ENCODE measurements at regions not wholly inside any gene's neighbourhood (a gene's known extent, or its start where the extent isn't known, plus 50 kb on each side); places are given as distances from the start of the nearest gene placed in this dataset.

GRCh38 chr1:22261580-22261979 is 118.7 kb upstream of the WNT4 start:
- intact Hi-C loops (cut with DNase I): no loop called here
- no peak for TF ChIP-seq CTCF (IDR thresholded peaks at IDR 0.05)

GRCh38 chr1:22262583-22262982 is 119.7 kb upstream of the WNT4 start:
- DNase-seq (no peak), ATAC-seq (no peak)
- Histone ChIP-seq H3K27me3 (ENCODE audit: low read depth) (no peaks in the 10 kb centered on the region), H3K36me3 (no peaks in the 10 kb centered on the region), H3K4me1 (peaks cover 25% of the 10 kb centered on the region), H3K9me3 (no peaks in the 10 kb centered on the region), H3K4me3 (no peak overlapping the region), H3K27ac (no peak overlapping the region)
- intact Hi-C loops (cut with DNase I): no loop called here
- TF ChIP-seq CTCF (IDR thresholded peaks at IDR 0.05): no peak

More at GRCh38 chr1:22261580-22261979, 118.7 kb upstream of the WNT4 start:
- Histone ChIP-seq H3K9me3 (no peaks in the 10 kb centered on the region), H3K27ac (no peak overlapping the region), H3K4me3 (no peak overlapping the region), H3K27me3 (ENCODE audit: low read depth) (no peaks in the 10 kb centered on the region), H3K4me1 (peaks cover 35% of the 10 kb centered on the region), H3K36me3 (no peaks in the 10 kb centered on the region)
- ATAC-seq (no peak), DNase-seq (no peak)

GRCh38 chr1:22263359-22263758 is 120.5 kb upstream of the WNT4 start:
- H3K36me3 ChIP-seq: no peaks in the 10 kb centered on the region
- no peak overlapping the region for H3K4me3 ChIP-seq
- intact Hi-C loops (cut with DNase I): no loop called here
- no peak for TF ChIP-seq CTCF (IDR thresholded peaks at IDR 0.05)
- DNase-seq (no peak), ATAC-seq (no peak)
- H3K27ac ChIP-seq: no peak overlapping the region
- no peaks in the 10 kb centered on the region for H3K27me3 ChIP-seq (ENCODE audit: low read depth)
- H3K4me1 ChIP-seq: peaks cover 17% of the 10 kb centered on the region
- H3K9me3 ChIP-seq: no peaks in the 10 kb centered on the region

- no peaks in the 10 kb centered on the region for H3K9me3 ChIP-seq
- no peaks in the 10 kb centered on the region for H3K27me3 ChIP-seq (ENCODE audit: low read depth)
- no peak overlapping the region for H3K4me3 ChIP-seq
- H3K36me3 ChIP-seq: no peaks in the 10 kb centered on the region
- no peak overlapping the region for H3K27ac ChIP-seq
- DNase-seq: no peak
- intact Hi-C loops (cut with DNase I): no loop called here
- no peak for ATAC-seq
- no peak for TF ChIP-seq CTCF (IDR thresholded peaks at IDR 0.05)
- peaks cover 4% of the 10 kb centered on the region for H3K4me1 ChIP-seq
Measured at GRCh38 chr1:22264464-22265341, 121.8 kb upstream of the WNT4 start.

GRCh38 chr1:22266141-22266540 is 123.2 kb upstream of the WNT4 start:
- Histone ChIP-seq H3K27me3 (ENCODE audit: low read depth) (no peaks in the 10 kb centered on the region), H3K4me1 (no peaks in the 10 kb centered on the region), H3K9me3 (no peaks in the 10 kb centered on the region), H3K36me3 (no peaks in the 10 kb centered on the region), H3K27ac (no peak overlapping the region), H3K4me3 (no peak overlapping the region)
- ATAC-seq (no peak), DNase-seq (no peak)
- TF ChIP-seq CTCF (IDR thresholded peaks at IDR 0.05): no peak
- intact Hi-C loops (cut with DNase I): no loop called here
